AG09319 (cell line): ENCODE measurements at regions not wholly inside any gene's neighbourhood (a gene's known extent, or its start where the extent isn't known, plus 50 kb on each side); places are given as distances from the start of the nearest gene placed in this dataset.

ENCODE experiments used
- DNase-seq: peaks from one replicate; pipeline ENCODE4 v3.0.0-alpha.2; 2010; ENCODE audit warnings: low read depth; ENCODE audit errors: extremely low read depth
- TF ChIP-seq, protein P1 (sequence below): IDR thresholded peaks from 2 replicates; pipeline ENCODE4 v1.5.1; 2011; ENCODE audit warnings: low read depth, mild to moderate bottlenecking, inconsistent platforms, low read length, moderate library complexity

DNA sequence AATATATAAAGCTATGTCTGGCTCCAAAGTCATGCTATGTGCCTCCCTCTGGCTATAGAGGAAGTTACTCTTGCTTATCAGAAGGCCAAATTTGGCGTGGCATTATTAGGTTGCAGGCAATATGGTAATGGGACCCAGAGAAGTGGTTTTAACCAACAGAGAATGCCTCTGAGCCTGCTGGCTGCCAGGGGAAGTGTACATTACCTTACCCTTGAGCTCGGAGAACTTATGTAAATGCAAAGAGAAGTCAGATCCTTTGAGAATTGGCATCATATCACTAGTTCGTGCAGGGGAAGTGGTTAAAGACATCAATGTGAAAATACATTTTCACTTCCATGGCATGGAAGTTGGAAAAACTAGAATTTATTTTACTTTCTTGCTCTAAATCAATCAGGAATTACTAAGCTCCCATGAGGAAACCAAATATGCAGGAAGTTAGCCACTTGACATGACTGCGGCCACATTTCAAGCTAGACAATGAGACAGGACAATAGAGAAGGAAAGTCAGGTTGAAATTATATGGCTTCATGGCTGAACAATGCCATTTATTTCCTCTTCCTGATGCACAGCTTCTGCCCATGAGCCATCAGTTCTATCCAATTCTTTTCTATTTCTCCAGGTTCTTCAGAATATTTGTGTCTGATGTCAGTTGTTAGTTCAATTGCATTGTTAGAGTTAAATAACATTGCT lies 134.0 kb upstream of the PHACTR1 start:
- TF ChIP-seq, protein P1, sequence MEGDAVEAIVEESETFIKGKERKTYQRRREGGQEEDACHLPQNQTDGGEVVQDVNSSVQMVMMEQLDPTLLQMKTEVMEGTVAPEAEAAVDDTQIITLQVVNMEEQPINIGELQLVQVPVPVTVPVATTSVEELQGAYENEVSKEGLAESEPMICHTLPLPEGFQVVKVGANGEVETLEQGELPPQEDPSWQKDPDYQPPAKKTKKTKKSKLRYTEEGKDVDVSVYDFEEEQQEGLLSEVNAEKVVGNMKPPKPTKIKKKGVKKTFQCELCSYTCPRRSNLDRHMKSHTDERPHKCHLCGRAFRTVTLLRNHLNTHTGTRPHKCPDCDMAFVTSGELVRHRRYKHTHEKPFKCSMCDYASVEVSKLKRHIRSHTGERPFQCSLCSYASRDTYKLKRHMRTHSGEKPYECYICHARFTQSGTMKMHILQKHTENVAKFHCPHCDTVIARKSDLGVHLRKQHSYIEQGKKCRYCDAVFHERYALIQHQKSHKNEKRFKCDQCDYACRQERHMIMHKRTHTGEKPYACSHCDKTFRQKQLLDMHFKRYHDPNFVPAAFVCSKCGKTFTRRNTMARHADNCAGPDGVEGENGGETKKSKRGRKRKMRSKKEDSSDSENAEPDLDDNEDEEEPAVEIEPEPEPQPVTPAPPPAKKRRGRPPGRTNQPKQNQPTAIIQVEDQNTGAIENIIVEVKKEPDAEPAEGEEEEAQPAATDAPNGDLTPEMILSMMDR: no peak
- DNase-seq: no peak

DNA sequence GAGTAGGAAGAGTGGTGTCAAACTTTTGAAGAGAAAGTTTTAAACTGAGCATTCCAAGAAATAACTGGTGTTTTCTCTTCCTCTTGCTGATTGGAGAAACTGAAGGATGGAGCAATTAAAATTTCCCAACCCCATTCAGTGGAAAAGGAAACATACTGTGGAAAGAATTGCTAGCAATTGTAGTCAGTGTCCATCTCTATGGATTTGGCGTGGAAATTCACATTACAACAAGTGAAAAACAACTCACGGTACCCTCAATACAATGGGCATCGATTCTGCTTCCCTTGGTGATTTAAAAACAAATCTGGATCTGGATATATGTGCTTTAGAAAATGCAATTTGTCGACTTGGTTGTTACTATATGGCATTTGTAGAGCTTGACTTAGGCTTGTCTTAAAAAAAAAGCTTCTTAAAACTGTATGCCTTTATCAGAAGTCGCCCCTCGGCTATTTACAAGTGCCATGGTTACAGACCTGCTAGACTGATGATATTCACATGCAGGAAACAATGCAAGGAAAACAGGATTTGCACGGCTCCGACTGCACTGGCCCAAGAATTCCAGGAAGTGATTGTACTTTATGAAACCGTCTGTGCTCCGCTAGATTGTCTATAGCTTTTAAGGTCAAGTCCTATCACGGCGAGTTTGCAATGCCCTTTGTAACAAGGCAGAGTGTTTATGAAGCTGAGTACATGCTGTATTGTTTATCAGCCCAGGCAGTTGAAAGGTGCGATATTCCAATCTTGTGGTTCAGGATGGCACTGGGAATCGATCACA lies 131.7 kb upstream of the PHACTR1 start:
- no peak for DNase-seq
- TF ChIP-seq, protein P1: no peak

DNA sequence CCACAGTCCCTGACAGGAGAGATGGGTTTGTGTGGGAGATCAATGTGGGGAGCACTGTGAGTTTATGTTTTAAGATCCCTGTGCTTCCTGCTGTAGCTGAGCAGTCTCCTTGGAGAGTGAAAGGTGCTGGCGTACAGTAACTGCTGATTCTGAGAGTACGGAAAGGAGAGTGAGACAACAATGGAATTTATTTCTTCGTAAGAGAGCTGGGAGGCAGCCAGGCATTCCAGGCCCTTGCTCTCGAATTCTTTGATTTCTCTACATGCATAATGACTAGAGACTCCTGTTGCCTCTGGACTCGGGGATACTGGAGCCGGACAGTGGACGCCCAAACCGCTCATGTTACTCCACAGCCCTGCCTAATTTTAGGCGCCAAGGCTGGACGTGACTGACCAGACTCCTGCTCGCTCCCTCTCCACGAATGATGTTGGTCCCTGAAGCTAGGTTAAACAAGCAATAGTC lies 131.0 kb upstream of the PHACTR1 start:
- TF ChIP-seq, protein P1: no peak
- DNase-seq: no peak

DNA sequence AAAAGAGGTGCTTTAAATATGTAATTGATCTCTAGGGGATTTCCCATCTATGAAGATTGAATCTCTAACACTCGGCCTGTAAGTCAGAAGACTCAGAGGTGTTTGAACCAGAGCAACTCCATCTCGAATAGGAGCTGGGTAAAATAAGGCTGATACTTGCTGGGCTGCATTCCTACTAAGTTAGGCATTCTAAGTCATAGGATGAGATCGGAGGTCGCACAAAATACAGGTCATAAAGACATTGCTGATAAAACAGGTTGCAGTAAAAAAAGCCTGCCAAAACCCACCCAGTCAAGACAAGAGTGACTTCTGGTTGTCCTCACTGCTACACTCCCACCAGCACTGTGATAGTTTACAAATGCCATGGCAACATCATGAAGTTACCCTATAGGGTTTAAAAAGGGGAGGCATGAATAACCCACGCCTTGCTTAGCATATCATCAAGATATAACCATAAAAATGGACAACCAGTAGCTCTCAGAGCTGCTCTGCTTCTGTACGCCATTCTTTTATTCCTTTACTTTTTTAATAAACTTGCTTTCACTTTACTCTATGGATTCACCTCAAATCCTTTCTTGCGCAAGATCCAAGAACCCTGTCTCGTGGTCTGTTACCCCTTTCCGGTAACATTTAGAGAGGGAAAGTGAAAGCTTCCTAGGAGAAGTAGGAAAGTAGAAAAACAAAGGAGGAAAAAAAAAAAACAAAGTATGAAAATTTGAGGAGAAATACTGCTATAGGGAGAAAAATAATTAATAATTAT lies 129.7 kb upstream of the PHACTR1 start:
- no peak for DNase-seq
- TF ChIP-seq, protein P1: no peak

DNA sequence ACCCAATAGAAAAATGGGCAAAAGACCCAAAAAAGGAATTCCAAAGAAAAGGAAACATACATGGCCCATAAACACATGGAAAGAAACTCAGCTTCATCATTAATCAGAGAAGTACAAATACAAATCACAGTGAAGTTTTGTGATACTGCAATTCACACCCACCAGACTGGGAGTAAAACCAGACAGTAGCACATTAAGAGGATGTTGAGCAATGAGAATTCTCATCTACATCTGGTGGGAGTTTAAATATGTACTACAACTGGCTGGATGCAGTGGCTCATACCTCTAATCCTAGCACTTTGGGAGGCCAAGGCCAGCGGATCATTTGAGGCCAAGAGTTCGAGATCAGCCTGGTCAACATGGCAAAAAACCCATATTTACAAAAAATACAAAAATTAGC lies 125.7 kb upstream of the PHACTR1 start:
- TF ChIP-seq, protein P1: no peak
- DNase-seq: no peak

DNA sequence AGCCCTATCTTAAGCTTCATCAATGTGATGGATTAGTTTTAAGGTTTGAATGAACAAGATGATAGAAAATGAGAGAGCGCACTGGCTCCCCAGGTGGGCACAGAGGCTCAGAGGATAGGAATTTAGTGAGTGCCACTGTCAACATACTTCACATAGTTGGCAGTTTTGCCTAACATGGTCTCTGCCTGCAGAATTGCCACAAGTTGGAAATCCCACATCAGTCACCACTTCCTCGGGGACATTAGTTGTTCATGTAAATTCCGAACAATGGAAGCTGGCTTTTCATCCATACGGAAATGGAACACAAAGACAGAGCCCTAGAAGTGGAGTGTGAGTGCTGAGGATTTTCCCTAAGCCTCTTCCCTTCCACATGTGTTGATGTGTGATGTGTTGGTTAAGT lies 123.9 kb upstream of the PHACTR1 start:
- TF ChIP-seq, protein P1: no peak
- no peak for DNase-seq
